PFSK-1 (cell line): ENCODE measurements at regions not wholly inside any gene's neighbourhood (a gene's known extent, or its start where the extent isn't known, plus 50 kb on each side); places are given as distances from the start of the nearest gene placed in this dataset.

Experiments used
- FOXP2 ChIP-seq: optimal IDR thresholded peaks from 2 replicates; pipeline ENCODE3; 2011; ENCODE audit warnings: borderline replicate concordance, control low read depth, inconsistent platforms; ENCODE audit not compliant: insufficient read depth; ENCODE audit errors: extremely low read length, extremely low read depth
- POLR2AphosphoS5 ChIP-seq: IDR thresholded peaks from 2 replicates; pipeline ENCODE4 v1.6.1; 2012; ENCODE audit warnings: low read depth, mild to moderate bottlenecking, control low read depth, low read length, moderate library complexity
- REST ChIP-seq, 2 experiments: IDR thresholded peaks; 2 replicates each; pipeline versions ENCODE4 v1.6.1 to v1.8.0; 2011 to 2012; ENCODE audit warnings: low read depth in 2 of 2, low read length in 2 of 2, control low read depth in 1 of 2, inconsistent platforms in 1 of 2, mild to moderate bottlenecking in 1 of 2, moderate library complexity in 1 of 2; ENCODE audit not compliant: insufficient read depth in 1 of 2
- SIN3A ChIP-seq: IDR thresholded peaks from 2 replicates; pipeline ENCODE4 v1.6.1; 2012; ENCODE audit warnings: mild to moderate bottlenecking, low read length, moderate library complexity, borderline replicate concordance; ENCODE audit not compliant: insufficient read depth
- TAF1 ChIP-seq: IDR thresholded peaks from 2 replicates; pipeline ENCODE4 v1.6.1; 2012; ENCODE audit warnings: low read length, control low read depth, borderline replicate concordance; ENCODE audit not compliant: insufficient read depth

DNA sequence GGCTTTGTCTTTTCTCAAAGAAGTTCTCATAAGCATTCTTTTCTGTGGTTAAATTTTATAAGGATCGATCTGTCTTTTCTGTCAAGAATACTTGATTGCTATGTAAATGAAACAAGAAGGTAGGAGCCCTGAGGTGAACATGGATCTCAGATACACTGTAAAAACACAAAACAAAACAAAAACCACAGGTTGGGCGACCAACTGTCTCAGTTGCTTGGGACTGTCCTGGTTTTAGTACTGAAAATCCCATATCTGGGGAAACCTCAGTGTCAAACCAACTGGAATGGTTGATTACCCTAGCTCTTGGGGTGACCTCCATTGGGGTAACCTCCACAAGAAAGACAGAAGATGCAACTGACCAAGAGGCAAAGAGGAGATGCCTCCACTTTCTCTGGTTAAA lies 55.8 kb upstream of the TMEM178A start:
- TF ChIP-seq SIN3A, result no peak
- no peak for TF ChIP-seq TAF1
- TF ChIP-seq REST (IDR thresholded peaks at IDR 0.05; ENCODE audit: insufficient read depth in 1 of 2, low read depth in 2 of 2, low read length in 2 of 2), result no peak
- TF ChIP-seq FOXP2, result no peak
- TF ChIP-seq POLR2AphosphoS5, result no peak

DNA sequence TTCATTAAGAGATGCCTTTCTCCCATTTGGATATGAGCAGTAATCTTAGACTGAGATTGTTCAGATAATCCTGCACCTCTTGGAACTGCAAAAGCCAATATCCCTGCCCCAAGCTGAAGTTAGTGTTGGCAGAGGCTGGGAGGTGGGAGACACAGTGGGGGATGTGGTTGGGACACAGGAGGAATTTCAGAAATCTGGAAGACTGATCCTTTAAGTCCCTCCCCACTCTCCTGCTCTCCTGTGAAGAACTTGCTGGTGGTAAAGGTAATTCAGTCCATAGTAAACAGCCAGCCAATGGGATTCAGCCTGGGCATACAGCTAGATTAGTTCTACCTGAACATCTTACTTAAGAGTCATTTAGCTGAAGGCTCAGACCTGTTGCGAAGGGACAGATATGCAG lies 50.0 kb upstream of the TMEM178A start:
- TF ChIP-seq FOXP2, result no peak
- no peak for TF ChIP-seq SIN3A
- no peak for TF ChIP-seq REST (IDR thresholded peaks at IDR 0.05; ENCODE audit: insufficient read depth in 1 of 2, low read depth in 2 of 2, low read length in 2 of 2)
- no peak for TF ChIP-seq TAF1
- TF ChIP-seq POLR2AphosphoS5, result no peak
